Stromal cell of bone marrow (primary cell): ENCODE measurements at regions not wholly inside any gene's neighbourhood (a gene's known extent, or its start where the extent isn't known, plus 50 kb on each side); places are given as distances from the start of the nearest gene placed in this dataset.
A peak's percentile ranks its signal among the peaks of the same experiment; 100 is the strongest.
"Not testable (repeated sequence)": the region's sequence is repeated elsewhere in the genome, so short reads cannot be mapped to it uniquely, and the experiment has no call there.

ENCODE experiments used
- DNase-seq: peaks from one replicate; pipeline ENCODE4 v3.0.0-alpha.2; 2012; ENCODE audit warnings: low read depth

DNA sequence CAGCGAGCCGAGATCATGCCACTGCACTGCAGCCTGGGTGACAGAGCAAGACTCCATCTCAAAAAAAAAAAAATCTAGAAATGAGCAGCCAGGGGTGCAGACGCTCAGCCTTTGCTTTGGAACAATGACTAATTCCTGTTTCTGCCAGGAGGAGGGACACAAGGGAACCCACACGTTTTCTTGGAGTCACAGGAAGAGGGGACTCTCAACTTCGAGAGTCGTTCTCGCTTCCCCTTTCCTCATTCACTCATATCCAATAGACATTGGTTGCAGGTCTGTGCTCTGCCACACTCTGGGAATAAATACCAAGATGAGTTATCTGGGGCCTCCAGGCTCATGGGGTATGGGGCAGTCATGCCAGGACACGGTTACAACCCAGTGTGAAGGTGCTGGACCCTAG is 91.5 kb upstream of the RREB1 start:
- no peak for DNase-seq

DNA sequence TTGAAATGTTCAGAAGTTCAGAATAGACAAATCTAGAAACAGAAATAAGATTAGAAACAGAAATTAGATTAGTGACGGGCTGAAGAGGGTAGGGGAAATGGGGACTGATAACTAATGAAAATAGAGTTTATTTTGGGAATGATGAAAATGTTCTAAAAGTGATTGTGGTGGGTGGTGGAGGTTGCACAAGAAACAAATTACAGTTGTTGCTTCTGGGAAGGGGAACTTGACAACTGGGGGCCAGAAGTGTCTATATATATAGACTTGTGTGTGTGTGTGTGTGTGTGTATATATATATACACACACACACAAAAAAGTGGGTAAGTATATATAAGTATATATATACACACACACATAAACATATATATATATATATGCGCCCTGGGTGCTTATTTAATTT is 86.5 kb upstream of the RREB1 start:
- DNase-seq, result no peak

DNA sequence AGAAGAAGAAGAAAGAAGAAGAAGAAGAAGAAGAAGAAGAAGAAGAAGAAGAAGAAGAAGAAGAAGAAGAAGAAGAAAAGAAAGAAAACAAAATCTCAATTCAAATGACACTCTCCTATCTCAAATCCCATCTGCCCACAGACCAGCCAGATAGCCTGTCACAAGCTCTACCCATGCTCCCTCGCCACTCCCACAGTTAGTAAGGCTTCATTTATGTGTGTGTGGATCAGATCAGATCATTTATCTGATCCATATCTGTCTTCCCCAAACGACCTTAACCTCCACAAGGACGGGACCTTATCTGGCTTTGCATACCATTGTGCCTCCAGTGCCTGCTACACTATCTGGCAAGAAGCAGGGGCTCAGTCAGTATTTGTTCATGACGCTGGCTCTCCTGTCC is 81.9 kb upstream of the RREB1 start:
- no peak for DNase-seq

DNA sequence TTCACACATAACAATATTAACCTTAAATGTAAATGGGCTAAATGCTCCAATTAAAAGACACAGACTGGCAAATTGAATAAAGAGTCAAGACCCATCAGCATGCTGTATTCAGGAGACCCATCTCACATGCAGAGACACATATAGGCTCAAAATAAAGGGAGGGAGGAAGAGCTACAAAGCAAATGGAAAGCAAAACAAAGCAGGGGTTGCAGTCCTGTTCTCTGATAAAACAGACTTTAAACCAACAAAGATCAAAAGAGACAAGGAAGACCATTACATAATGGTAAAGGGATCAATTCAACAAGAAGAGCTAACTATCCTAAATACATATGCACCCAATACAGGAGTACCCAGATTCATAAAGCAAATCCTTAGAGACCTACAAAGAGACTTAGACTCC is 78.8 kb upstream of the RREB1 start:
- DNase-seq, result not testable (repeated sequence)

DNA sequence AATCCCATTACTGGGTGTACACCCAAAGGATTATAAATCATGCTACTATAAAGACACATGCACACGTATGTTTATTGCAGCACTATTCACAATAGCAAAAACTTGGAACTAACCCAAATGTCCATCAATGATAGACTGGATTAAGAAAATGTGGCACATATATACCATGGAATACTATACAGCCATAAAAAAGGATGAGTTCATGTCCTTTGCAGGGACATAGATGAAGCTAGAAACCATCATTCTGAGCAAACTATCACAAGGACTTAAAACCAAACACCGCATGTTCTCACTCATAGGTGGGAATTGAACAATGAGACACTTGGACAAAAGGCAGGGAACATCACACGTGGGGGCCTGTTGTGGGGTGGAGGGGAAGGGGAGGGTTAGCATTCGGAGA is 76.8 kb upstream of the RREB1 start:
- DNase-seq, result not testable (repeated sequence)

DNA sequence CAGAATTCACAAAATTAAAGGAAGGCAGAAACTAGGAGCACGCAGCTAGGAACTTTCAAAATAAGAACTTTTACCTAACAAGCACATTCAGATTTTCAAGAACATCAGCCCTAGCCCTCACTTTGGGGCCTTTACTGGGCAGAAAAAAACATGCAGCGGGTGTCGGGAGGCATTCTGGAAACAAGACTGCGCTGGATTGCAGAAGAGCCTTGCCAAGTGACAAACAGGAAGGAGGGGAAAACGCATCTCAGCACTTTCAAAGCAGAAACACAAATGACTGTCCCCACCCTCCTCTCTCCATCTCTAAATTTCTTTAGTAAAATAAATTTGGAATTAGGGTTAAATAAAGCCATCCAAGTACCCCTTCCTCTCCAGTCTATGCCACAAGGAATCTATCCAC is 74.6 kb upstream of the RREB1 start:
- DNase-seq, result no peak

DNA sequence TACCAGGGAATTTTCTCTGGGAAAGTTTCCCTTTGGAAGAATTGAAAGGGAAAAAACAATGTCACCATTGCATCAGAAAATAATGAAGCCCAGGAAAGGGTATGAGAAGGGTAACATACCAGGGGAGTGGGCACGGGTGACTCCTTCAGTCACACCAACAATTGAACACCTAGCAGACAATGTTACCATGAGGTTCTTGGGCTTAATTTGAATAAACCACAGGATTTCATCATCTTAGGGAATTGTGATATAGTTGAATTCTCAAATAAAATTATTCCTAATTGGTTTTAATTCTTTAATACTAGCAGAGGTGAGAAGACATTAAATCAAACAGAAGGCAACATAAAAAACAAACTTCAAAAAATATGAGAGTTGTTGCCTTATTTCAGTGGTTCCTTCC is 73.7 kb upstream of the RREB1 start:
- DNase-seq, result no peak

DNA sequence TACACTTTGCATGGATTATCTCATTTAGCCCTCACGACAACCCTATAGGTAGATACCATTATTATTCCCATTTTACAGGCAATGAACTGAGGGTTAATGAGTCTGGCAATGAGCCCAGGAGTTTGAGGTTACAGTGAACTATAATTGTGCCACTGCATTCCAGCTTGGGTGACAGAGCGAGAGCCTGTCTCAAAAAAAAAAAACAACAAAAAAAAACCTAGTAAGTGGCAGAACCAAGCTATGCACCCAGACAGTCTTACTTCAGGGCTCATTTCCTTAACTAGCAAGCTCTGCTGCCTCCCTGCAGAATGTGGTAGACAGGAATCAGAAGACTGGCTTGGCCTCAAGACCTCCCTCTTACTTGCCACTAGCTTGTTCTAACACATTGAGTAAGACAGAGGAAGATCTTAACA is 71.9 kb upstream of the RREB1 start:
- no peak for DNase-seq

DNA sequence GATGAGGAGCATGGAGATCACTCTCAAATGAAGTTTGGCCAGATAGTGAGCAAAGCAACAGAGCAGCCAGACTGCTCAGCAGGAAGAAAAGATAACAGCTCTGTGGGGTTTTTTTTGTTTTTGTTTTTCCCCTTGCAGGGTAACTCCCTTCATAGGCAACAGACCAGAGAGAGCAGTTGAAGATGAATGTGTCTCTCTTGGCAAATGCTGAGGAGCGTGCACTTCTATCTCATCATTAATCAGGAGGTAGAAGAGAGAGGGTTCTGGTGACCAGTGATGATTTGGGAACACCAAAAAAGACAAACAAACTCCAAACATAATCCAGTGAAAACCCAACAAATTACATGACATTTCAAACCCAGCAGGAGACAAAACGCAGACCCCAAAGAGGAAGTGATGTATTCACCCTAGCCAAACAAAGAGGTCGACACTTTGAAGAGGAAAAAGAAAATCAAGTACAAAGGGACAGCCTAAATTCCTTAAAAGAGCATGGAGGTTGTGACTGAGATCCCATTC is 66.2 kb upstream of the RREB1 start:
- DNase-seq, result no peak

DNA sequence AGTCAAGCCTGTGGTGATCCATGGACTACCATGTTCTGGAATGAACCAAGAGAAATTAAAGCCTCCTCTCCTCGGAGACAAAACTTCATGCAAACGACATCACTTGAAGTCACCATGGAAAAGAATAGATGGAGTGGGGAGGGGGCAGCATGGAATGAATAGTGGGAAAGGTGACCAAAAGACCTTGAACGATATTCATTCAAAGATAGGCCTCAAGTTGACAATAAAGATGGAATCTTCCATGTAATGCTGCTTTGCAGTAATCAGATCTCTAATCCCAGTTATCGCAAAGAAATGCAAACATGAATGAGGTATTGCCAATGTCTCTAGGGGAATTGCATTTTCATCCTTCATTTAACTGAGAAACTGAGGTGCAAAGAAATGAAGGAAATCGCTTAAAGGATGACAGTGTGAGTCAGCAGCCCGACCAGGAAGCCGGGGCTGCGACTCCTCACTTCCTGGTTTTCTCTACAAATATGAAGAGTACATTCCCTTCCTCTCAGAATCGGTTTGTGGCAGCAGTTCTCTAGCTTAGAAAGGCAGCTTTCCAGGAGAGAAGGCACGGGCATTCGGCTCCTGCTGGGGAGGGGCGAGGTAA is 65.6 kb upstream of the RREB1 start:
- no peak for DNase-seq

DNA sequence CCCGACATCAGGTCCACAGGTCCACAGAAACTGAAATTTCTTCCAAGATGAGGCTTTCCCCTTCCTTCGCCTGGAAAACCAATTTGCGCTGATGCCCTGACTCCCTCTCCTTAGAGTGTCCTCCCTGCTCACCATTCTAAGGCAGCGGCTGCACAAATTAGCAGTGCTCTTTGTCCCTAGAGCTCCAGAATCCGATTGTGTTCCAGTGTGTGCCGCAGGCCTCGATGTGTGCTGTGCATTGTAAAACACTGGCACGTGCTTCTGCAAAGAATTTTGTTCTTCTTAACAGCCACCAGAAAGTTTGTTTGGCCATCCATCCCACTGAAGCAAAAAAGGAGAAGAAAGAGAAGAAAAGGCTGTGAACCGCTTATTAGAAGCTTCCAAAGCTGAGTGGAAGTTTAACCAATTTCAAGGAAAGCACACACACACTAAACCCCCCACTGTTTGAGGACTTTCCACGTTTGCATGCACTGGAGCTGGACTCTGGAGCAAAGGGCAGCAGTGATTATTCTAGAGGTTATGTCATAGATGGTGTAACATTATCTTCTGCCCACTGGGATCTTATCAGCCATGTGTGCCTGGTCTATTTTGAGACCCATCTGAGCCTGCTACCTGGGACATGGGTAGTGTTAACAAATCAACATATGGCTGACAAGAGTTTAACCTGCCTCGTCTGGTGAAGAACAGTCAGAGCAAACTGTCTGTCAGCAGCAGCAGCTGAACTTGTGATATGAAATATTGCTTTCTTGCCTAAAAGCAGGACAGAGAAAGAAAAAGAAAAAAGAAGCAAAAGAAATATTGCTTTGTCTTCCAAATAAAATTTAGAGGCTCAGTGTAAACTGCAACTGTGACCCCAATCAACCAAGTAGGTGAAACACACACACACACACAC is 64.9 kb upstream of the RREB1 start:
- no peak for DNase-seq

DNA sequence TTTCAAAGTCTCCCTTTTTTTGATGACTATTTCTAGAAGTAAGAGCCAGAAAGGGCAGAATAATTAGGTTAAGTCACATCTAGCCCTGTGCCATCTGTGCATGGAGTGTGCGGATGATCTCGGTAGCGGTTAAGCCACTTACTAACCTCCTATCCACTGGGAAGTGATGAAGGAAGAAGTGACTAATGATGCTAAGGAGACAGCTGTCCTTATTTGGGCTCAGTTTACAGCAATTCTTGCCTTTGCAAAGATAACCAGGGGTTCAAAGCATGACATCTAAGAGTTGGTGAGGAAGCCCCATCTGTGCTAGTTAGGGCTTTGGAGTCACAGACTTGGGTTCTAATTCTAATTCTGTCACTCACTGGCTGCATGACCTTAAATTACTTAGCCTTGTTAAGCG is 62.4 kb upstream of the RREB1 start:
- no peak for DNase-seq

DNA sequence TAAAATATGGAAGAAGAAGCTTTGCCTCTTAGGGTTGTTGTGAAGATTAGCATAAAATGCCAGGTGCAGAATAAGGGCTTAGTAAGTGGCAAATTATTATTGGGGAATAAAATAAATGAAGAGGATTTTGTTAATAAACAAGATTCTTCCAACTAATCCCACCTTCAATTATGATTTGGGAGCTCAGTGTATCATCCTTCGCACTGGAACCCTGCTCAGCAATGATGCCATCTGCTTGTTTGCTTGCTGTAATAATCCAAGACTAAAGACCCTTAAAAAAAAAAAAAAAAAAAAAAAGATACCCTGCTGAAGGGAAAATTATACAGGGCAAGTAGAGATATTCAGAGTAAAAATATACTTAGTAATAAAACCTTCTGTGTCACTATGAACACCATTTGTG is 62.0 kb upstream of the RREB1 start:
- DNase-seq, result no peak

DNA sequence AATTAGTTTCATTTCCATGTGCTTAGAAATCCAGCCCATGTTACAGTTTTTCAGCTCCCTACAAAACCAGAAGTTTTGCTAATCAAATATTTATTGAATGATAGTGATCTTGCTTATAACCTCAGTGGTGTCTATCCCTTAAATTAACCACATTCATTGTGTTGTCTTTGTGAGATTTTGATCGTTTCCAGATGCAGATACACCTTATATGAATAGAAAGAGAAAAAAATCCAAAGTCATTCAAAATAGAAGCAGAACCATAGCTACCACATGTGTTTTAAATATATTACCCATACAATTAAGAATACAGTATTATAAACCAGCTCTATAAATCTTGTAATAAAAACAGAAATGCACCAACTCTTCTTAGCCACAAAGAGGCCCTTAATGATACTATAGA is 60.6 kb upstream of the RREB1 start:
- DNase-seq, result no peak

DNA sequence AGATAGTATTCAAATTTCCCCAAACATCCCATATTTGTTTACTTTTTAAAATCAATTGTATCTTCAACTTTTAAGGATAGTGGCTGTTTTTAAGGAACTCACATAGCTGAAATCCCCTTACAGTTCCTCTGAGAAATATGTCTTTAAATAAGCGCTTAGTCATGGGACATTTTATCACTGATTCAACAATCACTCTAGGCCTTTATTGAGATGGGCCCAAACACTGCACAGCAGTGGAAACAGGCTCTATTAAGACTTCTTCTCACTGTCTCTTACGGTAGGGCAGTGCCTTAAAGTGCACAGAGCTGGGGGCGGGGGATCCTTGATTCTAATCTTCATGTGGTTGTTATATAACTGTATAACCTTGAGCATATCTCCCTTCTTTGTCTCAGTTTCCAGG is 59.8 kb upstream of the RREB1 start:
- DNase-seq, result no peak

DNA sequence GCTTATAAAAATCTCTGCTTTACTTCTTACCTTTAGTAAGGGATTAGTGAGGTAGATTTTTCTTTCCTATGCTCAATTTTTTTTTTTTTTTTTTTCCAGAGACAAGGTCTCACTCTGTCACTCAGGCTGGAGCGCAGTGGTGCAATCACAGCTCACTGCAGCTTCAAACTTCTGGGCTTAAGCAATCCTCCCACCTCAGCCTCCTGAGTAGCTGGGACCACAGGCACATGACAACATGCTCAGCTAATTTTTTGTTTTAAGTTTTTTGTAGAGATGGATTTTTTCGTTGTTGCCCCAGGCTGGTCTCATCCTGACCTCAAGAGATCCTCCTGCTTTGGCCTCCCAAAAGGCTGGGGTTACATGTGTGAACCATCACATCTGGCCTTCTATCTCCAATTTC is 58.9 kb upstream of the RREB1 start:
- no peak for DNase-seq

DNA sequence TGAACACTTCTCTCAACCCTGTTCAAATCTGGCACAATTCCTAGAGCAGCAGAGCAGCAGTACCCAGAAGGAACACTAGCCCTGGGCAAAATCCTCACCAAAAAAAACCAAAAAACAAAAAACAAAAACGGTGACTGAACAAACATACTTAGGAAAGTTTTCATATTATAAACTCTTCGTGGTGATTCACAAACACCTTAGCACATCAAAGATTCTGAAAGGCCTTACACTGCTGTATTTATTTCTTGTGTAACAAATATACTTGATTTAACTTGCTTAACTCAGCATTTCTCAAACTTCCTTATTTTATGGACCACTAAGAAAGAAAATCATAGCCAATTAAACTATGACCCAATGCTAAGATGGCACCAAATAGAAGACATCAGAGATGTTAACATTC is 57.8 kb upstream of the RREB1 start:
- DNase-seq, result no peak

DNA sequence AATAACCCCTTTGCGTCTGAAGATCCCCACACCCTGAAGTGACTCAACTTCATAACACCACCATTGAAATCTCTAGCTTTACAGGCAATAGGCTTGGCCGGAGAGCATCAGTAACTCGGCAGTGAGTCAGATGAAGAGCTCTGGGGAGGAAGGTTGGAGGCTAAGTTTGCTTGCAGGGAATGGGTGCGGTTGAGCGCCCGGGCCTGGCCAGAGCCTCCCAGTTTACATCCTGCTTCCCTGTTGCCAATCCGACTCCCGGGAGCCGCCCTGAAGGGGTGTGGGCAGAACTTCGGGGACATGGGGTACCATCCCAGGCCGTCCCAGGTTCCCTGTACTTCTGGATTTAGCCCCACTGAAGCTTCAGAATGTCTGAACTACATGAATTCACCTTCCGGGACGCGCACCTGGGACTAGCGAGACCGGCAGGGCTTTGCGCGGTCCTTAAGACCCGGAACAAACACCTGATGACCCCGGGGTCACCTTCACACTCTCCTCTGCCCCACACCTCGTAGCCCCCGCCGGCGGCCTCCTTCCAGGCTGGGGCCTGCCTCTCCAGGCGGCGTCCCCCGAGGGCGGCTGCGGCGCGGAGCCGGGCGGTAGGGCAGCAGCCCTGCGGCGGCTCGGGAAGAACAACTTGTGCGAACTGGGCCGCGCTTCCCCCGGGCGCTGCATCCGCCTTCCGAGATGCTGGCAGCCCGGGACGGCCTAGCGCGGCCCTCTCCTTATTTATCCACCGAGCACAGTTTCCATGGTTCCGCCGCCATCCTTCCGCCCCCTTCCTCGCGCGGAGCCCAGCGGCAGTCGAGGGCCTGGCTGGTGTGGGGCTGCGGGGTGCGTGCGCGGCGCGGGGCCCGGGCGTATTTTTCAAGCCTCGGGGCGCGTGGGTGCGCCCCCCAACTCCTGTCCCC is 56.6 kb upstream of the RREB1 start:
- DNase-seq, result peak; percentile 77

DNA sequence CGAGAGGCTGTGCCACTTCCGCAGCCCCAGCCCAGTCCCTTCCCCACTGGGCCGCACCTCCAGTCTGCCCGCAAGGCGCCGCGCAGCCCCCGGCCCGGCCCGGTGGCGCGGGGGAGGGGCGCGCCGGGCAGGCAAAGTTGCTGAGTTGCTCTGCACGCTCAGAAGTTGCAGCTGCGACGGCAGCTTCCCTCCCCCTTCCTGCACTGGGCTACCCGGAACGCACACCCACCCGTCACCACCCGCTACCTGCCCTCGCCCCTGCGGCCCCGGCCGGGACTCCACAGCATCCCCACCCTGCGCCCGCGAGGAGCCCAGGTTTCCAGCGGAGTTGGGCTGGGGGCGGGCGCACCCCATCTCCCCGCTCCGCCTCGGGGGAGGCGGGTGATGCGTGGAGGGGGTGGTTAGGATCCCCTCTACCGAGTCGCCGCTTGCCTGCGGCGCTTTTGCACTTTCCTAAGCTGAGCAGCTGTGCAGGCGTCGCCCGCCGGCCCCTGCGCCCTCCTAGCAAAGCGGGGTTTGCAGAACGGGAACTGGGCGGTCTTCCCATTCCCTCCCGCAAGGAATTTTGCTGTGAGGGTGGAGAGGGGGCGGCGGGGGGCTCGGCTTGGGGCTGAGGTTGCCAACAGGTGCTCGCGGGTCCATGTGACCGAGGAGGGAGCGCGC is 55.9 kb upstream of the RREB1 start:
- no peak for DNase-seq

DNA sequence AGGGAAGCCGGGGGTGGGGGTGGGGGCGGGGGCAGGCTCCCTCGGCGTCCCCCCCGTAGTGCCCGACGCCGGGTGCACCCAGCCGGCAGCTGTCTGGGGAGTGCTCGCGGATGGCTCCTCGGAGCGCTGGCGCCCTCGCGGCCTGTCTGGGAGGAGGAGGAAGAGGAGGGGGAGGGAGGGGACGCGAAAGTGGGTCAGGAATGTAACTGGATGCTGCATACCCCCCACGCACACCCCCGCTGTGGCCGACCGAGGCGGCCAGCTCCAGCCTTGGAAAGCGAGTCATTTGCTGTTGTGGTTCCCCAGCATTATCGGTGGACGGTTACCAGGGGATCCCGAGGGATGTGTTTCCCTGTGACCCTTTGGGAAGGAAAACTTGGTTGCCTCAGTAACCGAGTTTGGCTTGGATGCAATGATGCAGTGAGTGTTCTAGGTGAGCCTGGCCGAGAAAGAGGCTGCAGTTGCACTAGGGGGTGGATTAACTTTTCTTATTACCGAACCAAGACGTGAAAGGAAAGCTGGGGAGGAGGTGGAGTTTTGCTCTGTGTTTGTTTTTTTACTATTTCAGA is 55.2 kb upstream of the RREB1 start:
- DNase-seq, result peak; percentile 66

DNA sequence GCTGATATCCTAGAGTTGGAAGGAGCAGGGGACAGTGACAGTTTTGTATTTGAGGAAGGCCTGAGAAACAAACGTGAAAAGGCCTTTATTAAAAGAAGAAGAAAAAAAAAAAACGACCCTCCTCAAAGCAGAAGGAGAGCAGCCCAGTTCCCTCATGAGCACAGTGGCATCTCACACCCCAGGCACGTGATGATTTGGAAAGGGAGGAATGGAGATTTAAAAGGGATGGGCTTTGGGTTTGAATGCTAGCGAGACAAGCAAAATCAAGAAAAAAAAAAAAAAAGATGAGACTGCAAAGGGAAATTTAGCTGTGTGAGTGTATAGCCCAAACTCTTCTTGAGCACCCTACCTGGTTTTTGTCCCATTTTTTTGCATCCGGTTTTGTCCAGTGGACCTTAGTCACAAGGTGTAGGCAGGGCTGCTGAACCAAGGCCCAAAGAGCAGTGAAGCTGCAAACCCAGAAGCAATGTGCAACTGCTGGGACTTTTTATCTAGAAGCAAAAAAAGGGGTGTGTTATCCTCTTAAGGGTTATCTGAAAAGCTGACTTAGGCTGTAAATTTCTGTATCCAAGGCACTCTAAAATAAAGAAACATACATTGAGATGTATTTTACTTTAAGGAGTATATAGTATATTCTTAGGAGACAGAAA is 54.5 kb upstream of the RREB1 start:
- DNase-seq, result no peak
